GM18498 (cell line): ENCODE measurements at regions not wholly inside any gene's neighbourhood (a gene's known extent, or its start where the extent isn't known, plus 50 kb on each side); places are given as distances from the start of the nearest gene placed in this dataset.
"Not testable (repeated sequence)": the region's sequence is repeated elsewhere in the genome, so short reads cannot be mapped to it uniquely, and the experiment has no call there.

ENCODE experiments used
- ATAC-seq: cut with Tn5 transposase; IDR thresholded peaks from one replicate; pipeline ENCODE4 v1.9.1; 2021; ENCODE audit warnings: mild to moderate bottlenecking, moderate library complexity; ENCODE audit not compliant: unreplicated experiment

- ATAC-seq = no peak
These were observed 217.7 kb downstream of the MEX3B start for GRCh38 chr15:81828135-81828534.

GRCh38 chr15:81825136-81825535 is 220.7 kb downstream of the MEX3B start:
- ATAC-seq = no peak

- not testable (repeated sequence) for ATAC-seq
These were observed 223.2 kb downstream of the MEX3B start for GRCh38 chr15:81822587-81822986.

- ATAC-seq = no peak
These were observed 225.7 kb downstream of the MEX3B start for GRCh38 chr15:81819924-81820635.

GRCh38 chr15:81814882-81815455 is 230.8 kb downstream of the MEX3B start:
- no peak for ATAC-seq

- no peak for ATAC-seq
These were observed 232.6 kb downstream of the MEX3B start for GRCh38 chr15:81813215-81813614.

- ATAC-seq = no peak
These were observed 233.4 kb downstream of the MEX3B start for GRCh38 chr15:81812456-81812855.

- ATAC-seq = no peak
These were observed 234.1 kb downstream of the MEX3B start for GRCh38 chr15:81811736-81812135.

GRCh38 chr15:81809543-81809942 is 236.3 kb downstream of the MEX3B start:
- ATAC-seq = no peak

GRCh38 chr15:81807806-81808205 is 238.0 kb downstream of the MEX3B start:
- no peak for ATAC-seq

GRCh38 chr15:81807186-81807585 is 238.6 kb downstream of the MEX3B start:
- no peak for ATAC-seq

GRCh38 chr15:81795899-81796298 is 249.9 kb downstream of the MEX3B start:
- ATAC-seq = no peak

- no peak for ATAC-seq
These were observed 253.2 kb downstream of the MEX3B start for GRCh38 chr15:81792646-81793045.

GRCh38 chr15:81791322-81791721 is 254.5 kb downstream of the MEX3B start:
- ATAC-seq = not testable (repeated sequence)

- ATAC-seq = no peak
These were observed 256.4 kb downstream of the MEX3B start for GRCh38 chr15:81789403-81789802.

- no peak for ATAC-seq
These were observed 259.0 kb downstream of the MEX3B start for GRCh38 chr15:81786776-81787175.

GRCh38 chr15:81785679-81786078 is 260.1 kb downstream of the MEX3B start:
- ATAC-seq = no peak

- no peak for ATAC-seq
These were observed 260.6 kb downstream of the MEX3B start for GRCh38 chr15:81785181-81785580.

GRCh38 chr15:81784751-81785150 is 261.1 kb downstream of the MEX3B start:
- ATAC-seq = no peak

GRCh38 chr15:81783586-81783985 is 262.2 kb downstream of the MEX3B start:
- ATAC-seq = no peak

- ATAC-seq = no peak
These were observed 262.7 kb downstream of the MEX3B start for GRCh38 chr15:81783076-81783475.

GRCh38 chr15:81781395-81781794 is 264.4 kb downstream of the MEX3B start:
- no peak for ATAC-seq

- no peak for ATAC-seq
These were observed 264.9 kb downstream of the MEX3B start for GRCh38 chr15:81780966-81781365.
